Sigmoid colon (tissue), 6 donors: ENCODE measurements at regions not wholly inside any gene's neighbourhood (a gene's known extent, or its start where the extent isn't known, plus 50 kb on each side); places are given as distances from the start of the nearest gene placed in this dataset.

Experiments
- DNase-seq: peaks from one replicate; pipeline ENCODE4 v3.0.0-alpha.2; 2019
- H3K27ac ChIP-seq, 4 donors: fragments of 200-600 bp; sonication (generic); one replicate each; pipeline ENCODE4 v1.5.1; 2016 to 2019; ENCODE audit warnings: mild to moderate bottlenecking in 1 of 4
- H3K27me3 ChIP-seq, 3 donors: fragments of 200-600 bp; sonication (generic); one replicate each; pipeline ENCODE4 v1.5.1; 2019; ENCODE audit warnings: mild to moderate bottlenecking in 1 of 3
- H3K36me3 ChIP-seq, 4 donors: fragments of 200-600 bp; sonication (generic); one replicate each; pipeline ENCODE4 v1.5.1; 2016 to 2019
- H3K4me1 ChIP-seq, 4 donors: fragments of 200-600 bp; sonication (generic); one replicate each; pipeline ENCODE4 v1.5.1; 2017 to 2019
- H3K4me3 ChIP-seq, 4 donors: fragments of 200-600 bp; sonication (generic); one replicate each; pipeline ENCODE4 v1.5.1; 2017 to 2019; ENCODE audit warnings: mild to moderate bottlenecking in 2 of 4, moderate library complexity in 1 of 4
- H3K9me3 ChIP-seq, 4 donors: fragments of 200-600 bp in 3 of 4; sonication (generic) in 3 of 4; one replicate each; pipeline versions ENCODE4 v1.5.1 to v1.6.1; 2013 to 2019
- CTCF ChIP-seq, 4 experiments: fragments of 450-650 bp in 3 of 4; fragments of 200-600 bp in 1 of 4; IDR thresholded peaks; one replicate each; pipeline ENCODE4 v1.5.1; 2016 to 2019; ENCODE audit warnings: antibody characterized with exemption in 4 of 4, mild to moderate bottlenecking in 3 of 4, moderate library complexity in 2 of 4
- EP300 ChIP-seq, 4 donors: sonication (generic); formaldehyde crosslinking; IDR thresholded peaks; one replicate each; pipeline ENCODE4 v1.6.1; 2017; ENCODE audit warnings: antibody characterized with exemption in 4 of 4
- POLR2A ChIP-seq, 2 donors: fragments of 450-650 bp; IDR thresholded peaks; one replicate each; pipeline ENCODE4 v1.6.1; 2016; ENCODE audit warnings: antibody characterized with exemption in 2 of 2, mild to moderate bottlenecking in 2 of 2, moderate library complexity in 2 of 2
- POLR2AphosphoS5 ChIP-seq, 4 donors: sonication (generic); formaldehyde crosslinking; IDR thresholded peaks; one replicate each; pipeline ENCODE4 v1.6.1; 2017; ENCODE audit warnings: antibody characterized with exemption in 4 of 4
- WGBS, 2 donors: extraction: QIAGEN DNeasy Blood & Tissue Kit; methylation state at CpG; one replicate each; pipeline ENCODE4 v1.1.7; 2013; 5-methylcytosine and 5-hydroxymethylcytosine counted together
- intact Hi-C: fragments of 100-400 bp; cut with DNase I; formaldehyde crosslinking; loops from one replicate; pipeline ENCODE4 v1.15.1; 2023
- donor health status: healthy with polysubstance abuse.
- donor health status: healthy.

- Histone ChIP-seq H3K4me1 (no peaks in the 10 kb centered on the region), H3K4me3 (no peak overlapping the region), H3K27ac (peak overlapping the region in 2 of 4 donors; percentile 22 to 42), H3K9me3 (no peaks in the 10 kb centered on the region), H3K27me3 (no peaks in the 10 kb centered on the region), H3K36me3 (no peaks in the 10 kb centered on the region)
- peak; percentile 43 for DNase-seq
- 87 to 90% methylated on average over 13 of the region's 13 CpGs for WGBS, 2 donors
- TF ChIP-seq EP300 (IDR thresholded peaks at IDR 0.05) (no peak), CTCF (IDR thresholded peaks at IDR 0.05) (no peak), POLR2AphosphoS5 (IDR thresholded peaks at IDR 0.05) (no peak), POLR2A (IDR thresholded peaks at IDR 0.05) (no peak)
- intact Hi-C loops = no loop called here
Observed at GRCh38 chr17:83181991-83182619, 102.7 kb downstream of the METRNL start.

GRCh38 chr17:83182620-83183101, 103.3 kb downstream of the METRNL start:
- Histone ChIP-seq H3K27ac (peak overlapping the region in 3 of 4 donors; percentile 19 to 42 (median 22)), H3K27me3 (no peaks in the 10 kb centered on the region), H3K36me3 (no peaks in the 10 kb centered on the region), H3K4me1 (no peaks in the 10 kb centered on the region), H3K4me3 (no peak overlapping the region), H3K9me3 (no peaks in the 10 kb centered on the region)
- 80 to 85% methylated on average over 14 of the region's 14 CpGs for WGBS, 2 donors
- DNase-seq = peak; percentile 74
- no peak for TF ChIP-seq EP300 (IDR thresholded peaks at IDR 0.05)
- TF ChIP-seq CTCF (IDR thresholded peaks at IDR 0.05) = no peak
- no peak for TF ChIP-seq POLR2A (IDR thresholded peaks at IDR 0.05)
- intact Hi-C loops = no loop called here

GRCh38 chr17:83183145-83183948, 103.9 kb downstream of the METRNL start:
- TF ChIP-seq POLR2AphosphoS5 (IDR thresholded peaks at IDR 0.05) (no peak), POLR2A (IDR thresholded peaks at IDR 0.05) (no peak), EP300 (IDR thresholded peaks at IDR 0.05) (no peak), CTCF (IDR thresholded peaks at IDR 0.05) (no peak)
- peaks cover 0 to 5% (median 0%) of the 10 kb centered on the region in 4 donors for H3K9me3 ChIP-seq
- peak overlapping the region in 3 of 4 donors; percentile 12 to 29 (median 19) for H3K27ac ChIP-seq
- H3K4me3 ChIP-seq = no peak overlapping the region
- H3K36me3 ChIP-seq = no peaks in the 10 kb centered on the region
- DNase-seq = no peak
- H3K4me1 ChIP-seq = no peaks in the 10 kb centered on the region
- H3K27me3 ChIP-seq = no peaks in the 10 kb centered on the region
- 90 to 91% methylated on average over 28 of the region's 28 CpGs for WGBS, 2 donors
- intact Hi-C loops = no loop called here

GRCh38 chr17:83183951-83184506, 104.6 kb downstream of the METRNL start:
- intact Hi-C loops = no loop called here
- TF ChIP-seq CTCF (IDR thresholded peaks at IDR 0.05) (no peak), POLR2A (IDR thresholded peaks at IDR 0.05) (no peak), EP300 (IDR thresholded peaks at IDR 0.05) (no peak), POLR2AphosphoS5 (IDR thresholded peaks at IDR 0.05) (no peak)
- no peaks in the 10 kb centered on the region for H3K36me3 ChIP-seq
- no peaks in the 10 kb centered on the region for H3K27me3 ChIP-seq
- 39 to 76% methylated on average over 15 of the region's 15 CpGs for WGBS, 2 donors
- H3K4me3 ChIP-seq = no peak overlapping the region
- H3K27ac ChIP-seq = peak overlapping the region in 1 of 4 donors; percentile 12
- DNase-seq = no peak
- peaks cover 0 to 5% (median 0%) of the 10 kb centered on the region in 4 donors for H3K9me3 ChIP-seq
- H3K4me1 ChIP-seq = no peaks in the 10 kb centered on the region
